Fibroblast of the aortic adventitia (primary cell): ENCODE measurements at regions not wholly inside any gene's neighbourhood (a gene's known extent, or its start where the extent isn't known, plus 50 kb on each side); places are given as distances from the start of the nearest gene placed in this dataset.
A peak's percentile ranks its signal among the peaks of the same experiment; 100 is the strongest.

Experiments
- DNase-seq: peaks from one replicate; pipeline ENCODE4 v3.0.0-alpha.2; 2010; ENCODE audit warnings: low read depth
- H3K4me3 ChIP-seq: 2 replicates; pipeline ENCODE4 v1.5.1; 2011; ENCODE audit warnings: low read depth, mild to moderate bottlenecking, control low read depth, low read length, moderate library complexity
- TF ChIP-seq, protein P1 (sequence below): IDR thresholded peaks from 2 replicates; pipeline ENCODE4 v1.5.1; 2011; ENCODE audit warnings: mild to moderate bottlenecking, low read length, control low read depth, inconsistent platforms; ENCODE audit not compliant: insufficient read depth

- DNase-seq: no peak
- H3K4me3 ChIP-seq: no peak overlapping the region
- TF ChIP-seq, protein P1, sequence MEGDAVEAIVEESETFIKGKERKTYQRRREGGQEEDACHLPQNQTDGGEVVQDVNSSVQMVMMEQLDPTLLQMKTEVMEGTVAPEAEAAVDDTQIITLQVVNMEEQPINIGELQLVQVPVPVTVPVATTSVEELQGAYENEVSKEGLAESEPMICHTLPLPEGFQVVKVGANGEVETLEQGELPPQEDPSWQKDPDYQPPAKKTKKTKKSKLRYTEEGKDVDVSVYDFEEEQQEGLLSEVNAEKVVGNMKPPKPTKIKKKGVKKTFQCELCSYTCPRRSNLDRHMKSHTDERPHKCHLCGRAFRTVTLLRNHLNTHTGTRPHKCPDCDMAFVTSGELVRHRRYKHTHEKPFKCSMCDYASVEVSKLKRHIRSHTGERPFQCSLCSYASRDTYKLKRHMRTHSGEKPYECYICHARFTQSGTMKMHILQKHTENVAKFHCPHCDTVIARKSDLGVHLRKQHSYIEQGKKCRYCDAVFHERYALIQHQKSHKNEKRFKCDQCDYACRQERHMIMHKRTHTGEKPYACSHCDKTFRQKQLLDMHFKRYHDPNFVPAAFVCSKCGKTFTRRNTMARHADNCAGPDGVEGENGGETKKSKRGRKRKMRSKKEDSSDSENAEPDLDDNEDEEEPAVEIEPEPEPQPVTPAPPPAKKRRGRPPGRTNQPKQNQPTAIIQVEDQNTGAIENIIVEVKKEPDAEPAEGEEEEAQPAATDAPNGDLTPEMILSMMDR: no peak
Measured at GRCh38 chr2:126774761-126775160, 118.8 kb downstream of the GYPC start.

- H3K4me3 ChIP-seq: no peak overlapping the region
- TF ChIP-seq, protein P1: no peak
- no peak for DNase-seq
Measured at GRCh38 chr2:126775300-126775985, 119.5 kb downstream of the GYPC start.

DNA sequence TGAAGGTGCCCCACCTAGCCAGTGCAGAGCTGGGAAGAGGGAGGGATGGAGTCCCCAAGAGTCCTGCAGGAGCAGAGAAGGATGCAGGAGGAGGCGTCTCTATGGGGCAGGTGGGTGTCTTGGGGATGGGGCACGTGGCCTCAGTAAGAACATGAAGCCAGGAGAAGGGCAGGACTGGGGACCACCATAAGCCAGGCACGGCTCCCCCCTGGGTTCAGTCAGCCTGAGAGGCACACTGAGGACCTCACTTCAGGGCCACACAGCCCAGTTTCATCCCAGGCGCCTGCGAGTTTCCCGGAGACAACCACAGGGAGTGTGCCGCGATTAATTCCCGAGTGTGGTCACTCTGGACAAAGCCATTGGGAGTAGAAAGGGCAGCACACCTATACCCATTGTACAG lies 120.3 kb downstream of the GYPC start:
- TF ChIP-seq, protein P1: no peak
- H3K4me3 ChIP-seq: no peak overlapping the region
- no peak for DNase-seq

GRCh38 chr2:126776692-126777619 lies 121.0 kb downstream of the GYPC start:
- peak; percentile 69 for DNase-seq
- TF ChIP-seq, protein P1: peak; percentile 97
- peak overlapping the region; percentile 64 for H3K4me3 ChIP-seq

DNA sequence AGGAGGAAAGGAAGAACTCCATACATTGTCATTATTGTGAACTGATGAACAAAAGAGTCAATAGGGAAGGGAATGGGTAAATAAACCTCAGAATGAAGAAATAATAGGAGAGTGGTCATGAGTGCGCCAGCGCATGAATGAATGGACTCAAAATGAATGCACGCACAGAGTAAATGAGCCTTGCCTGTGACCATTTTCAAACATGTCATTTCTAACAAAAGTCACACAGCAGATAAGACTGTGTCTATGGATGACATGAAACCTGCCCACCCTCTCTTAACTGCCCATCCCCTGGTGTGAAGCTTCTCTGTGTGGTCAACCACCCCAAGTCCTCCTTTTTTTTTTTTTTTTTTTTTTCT lies 121.1 kb upstream of the TEX51 start:
- no peak overlapping the region for H3K4me3 ChIP-seq
- DNase-seq: no peak
- TF ChIP-seq, protein P1: no peak

DNA sequence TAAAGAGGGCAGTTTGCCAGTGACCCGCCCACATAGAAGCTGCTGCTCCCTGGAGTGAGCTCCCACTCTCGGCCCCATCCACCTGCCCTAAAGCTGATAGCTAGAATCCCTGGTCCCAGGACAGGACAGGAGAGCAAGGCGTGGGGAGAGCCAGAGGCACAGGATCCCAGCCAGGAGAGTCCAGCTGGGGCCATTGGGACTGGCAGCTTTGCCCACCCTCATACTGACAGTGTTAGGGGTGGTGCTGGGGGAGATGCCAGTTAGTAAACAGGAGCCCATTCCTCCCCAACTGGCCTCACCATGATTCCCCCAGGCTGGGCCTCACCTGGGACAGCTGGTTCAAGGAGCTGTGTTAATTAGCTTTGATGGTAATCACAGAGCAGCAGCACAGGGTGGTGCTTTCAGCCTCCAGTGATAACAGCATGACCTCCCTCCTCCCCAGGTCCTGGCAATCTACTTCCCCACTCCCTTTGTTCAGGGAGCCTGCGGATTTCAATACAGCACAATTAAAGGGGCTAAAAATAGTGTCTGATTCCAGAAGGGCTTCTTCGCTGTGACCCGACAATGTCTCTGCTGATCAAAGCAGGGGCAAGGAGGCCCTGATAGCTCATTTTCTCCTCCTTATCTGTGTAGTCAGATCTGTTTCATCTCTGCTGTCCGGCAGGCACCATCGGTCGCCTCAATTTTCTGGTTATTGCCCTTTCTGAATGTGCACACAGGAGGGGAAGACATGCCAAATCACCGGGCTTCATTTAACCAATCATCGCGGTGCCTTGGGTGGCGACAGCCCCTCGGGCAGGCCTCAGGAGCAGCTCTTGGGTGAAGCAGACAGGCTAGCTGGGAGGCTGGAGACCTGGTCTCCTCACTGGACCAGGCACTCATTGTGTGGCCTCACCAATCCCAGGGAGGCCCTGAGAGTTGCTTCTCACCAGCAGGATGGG lies 119.9 kb upstream of the TEX51 start:
- H3K4me3 ChIP-seq: no peak overlapping the region
- no peak for DNase-seq
- TF ChIP-seq, protein P1: no peak
